SIG-M5 treated with dmso at 0.1 percent for 504 hours (cell line): ENCODE measurements at regions not wholly inside any gene's neighbourhood (a gene's known extent, or its start where the extent isn't known, plus 50 kb on each side); places are given as distances from the start of the nearest gene placed in this dataset.
"Not testable (repeated sequence)": the region's sequence is repeated elsewhere in the genome, so short reads cannot be mapped to it uniquely, and the experiment has no call there.

Source experiments
- DNase-seq: peaks from one replicate; lab custom pipeline; 2025; ENCODE audit not compliant: unreplicated experiment; lab: John Stamatoyannopoulos, UW

DNA sequence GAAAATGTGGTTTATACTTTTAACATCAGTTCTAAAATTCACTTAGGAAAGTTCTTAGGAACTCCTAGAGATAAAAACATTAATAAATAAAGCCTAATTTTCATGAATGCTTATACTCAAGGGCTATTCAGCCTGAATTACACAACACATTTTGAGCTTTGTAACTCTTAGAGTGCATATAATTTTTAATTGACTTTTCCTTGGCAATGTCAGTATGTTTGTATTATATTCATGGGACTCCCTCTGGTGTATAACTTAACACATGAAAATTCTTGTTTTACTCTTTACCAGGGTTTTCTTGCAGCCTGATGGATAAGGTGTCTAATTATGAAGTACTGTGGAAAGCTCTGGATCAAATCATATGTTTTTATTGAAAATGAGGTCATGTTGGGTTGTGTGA, 150.6 kb upstream of the HMGA2 start:
- DNase-seq: no peak

DNA sequence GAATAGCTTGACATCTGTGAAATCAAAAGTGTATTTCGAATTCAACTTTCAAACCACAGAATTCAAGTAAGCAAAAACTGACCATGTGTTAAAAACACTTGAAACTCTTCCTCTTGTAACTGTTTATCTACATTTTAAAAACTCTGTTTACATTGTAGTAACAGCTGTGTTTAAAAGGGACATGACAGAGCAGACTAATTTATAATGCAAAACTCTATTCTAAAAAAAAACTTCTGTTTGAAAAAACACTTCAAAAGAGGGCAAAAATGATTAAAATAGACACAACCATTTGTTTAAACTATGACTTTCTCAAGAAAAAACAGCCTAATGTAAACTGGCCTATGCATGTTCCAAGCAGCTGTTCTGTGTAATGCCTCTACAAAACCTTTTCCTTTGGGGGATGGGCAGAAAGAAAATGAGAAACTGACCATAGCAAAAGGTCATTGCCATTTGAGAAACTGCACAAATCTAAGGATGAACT, 149.1 kb upstream of the HMGA2 start:
- no peak for DNase-seq

DNA sequence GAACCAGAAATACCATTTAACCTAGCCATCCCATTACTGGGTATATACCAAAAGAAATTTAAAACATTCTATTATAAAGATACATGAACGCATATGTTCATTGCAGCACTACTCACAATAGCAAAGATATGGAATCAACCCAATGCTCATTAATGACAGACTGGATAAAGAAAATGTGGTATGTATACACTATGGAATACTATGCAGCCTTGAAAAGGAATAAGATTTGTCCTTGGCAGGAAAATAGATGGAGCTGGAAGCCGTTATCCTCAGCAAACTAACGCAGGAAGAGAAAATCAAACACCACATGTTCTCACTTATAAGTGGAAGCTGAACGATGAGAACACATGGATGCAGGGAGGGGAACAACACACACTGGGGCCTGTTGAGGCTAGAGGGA, 146.1 kb upstream of the HMGA2 start:
- not testable (repeated sequence) for DNase-seq

DNA sequence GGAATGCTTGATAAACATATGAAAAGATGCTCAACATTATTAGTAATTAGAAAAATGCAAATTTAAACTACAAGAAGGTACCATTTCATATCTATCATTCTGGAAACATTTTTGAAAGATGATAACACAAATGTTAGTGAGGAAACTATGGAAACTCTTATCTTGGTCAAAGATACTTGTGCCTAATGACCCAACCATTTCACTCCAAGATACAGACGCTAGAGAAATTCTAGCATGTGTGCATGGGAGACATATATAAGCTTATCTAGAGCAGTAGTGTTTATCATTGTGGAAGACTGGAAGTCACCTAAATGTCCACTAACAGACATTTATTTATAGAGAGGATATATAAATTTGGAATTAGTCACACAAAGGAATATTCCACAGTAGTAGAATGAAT, 143.1 kb upstream of the HMGA2 start:
- DNase-seq: no peak

DNA sequence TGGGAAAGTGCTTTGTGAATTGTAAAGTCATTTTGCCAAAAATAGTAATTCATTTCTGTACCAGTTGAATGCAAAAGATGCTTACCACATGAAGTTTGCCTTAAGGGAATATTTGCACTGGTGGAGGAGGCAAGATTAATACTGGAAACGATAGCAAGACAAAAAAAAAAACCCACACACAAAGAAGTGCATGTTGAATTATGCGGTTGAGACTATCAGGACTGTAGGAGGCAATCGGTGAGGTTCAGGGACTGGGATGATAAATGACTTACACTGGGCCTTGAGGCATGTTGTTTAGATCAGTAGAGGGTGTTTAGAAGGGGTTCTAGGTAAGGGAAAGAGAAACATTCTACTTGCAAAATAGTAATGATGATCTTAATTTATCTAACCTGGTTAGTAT, 142.2 kb upstream of the HMGA2 start:
- DNase-seq: no peak

DNA sequence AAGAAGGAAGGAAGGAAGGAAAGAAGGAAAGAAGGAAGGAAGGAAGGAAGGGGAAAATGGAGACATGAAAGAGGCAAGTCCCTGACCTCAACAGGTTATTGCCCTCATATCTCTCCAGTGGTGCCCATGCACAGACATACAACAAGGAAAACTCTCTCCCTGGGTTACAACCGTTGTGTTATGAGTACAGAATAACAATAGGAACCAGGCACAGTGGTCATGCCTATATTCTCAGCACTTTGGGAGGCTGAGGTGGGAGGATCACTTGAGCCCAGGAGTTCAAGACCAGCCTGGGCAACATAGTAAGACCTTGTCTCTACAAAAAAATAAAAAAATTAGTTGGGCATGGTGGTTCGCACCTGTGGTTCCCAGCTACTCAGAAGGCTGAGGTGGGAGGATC, 139.4 kb upstream of the HMGA2 start:
- DNase-seq: no peak

DNA sequence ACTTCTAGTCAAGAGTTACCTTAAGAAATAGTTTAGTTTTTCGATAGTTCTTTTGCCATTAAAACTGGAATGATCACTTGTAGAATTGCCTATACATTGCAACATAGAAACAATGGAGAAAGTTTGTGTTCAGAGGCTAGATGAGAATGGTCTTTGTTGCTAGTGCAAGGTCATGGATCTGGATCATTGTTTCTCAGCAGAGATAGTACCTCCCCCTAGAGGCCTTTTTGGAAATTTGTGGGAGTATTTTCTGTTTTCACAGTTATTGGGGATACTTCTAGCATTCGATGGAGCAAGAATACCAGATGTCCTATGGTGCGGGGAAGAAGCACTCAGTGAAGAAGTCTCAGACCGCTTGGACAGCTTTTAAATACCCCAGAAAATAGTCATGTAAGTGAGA, 138.8 kb upstream of the HMGA2 start:
- DNase-seq: peak; percentile 6

DNA sequence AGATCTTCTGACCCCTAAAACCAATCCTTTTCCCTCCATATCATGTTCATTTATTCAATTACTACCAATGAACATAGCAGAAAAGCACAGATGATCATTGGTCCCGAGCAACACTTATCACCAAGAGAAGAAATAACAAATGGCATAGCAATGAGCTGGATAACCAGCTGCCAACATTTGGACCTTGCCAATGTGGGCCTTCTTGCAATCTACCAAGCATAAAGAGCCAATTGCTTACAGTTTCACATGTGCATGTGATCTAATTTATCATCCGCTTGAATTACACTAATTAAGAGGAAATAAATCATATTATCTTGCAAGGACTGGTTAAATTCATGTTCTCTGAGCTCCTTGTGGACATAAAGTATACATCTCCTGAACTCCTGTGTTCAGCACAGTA, 134.8 kb upstream of the HMGA2 start:
- DNase-seq: no peak

DNA sequence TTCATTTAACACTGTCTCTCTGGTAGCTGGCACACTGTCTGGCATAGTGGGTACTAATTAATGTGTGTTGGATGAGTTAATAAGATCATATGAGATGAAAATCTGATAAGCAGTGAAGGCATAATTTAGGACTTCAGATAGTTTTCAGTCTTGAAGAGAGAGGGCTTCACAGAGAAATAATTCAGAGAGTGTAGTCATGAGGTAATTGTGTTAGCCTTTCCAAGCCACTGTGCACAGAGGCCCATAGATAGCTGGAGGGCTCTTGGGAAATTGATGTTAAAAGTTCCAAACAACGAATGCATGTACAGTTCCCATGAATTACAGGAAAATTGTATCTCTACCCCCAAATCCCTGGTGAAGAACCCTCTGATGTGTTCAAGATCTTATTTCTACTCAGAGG, 133.8 kb upstream of the HMGA2 start:
- no peak for DNase-seq

DNA sequence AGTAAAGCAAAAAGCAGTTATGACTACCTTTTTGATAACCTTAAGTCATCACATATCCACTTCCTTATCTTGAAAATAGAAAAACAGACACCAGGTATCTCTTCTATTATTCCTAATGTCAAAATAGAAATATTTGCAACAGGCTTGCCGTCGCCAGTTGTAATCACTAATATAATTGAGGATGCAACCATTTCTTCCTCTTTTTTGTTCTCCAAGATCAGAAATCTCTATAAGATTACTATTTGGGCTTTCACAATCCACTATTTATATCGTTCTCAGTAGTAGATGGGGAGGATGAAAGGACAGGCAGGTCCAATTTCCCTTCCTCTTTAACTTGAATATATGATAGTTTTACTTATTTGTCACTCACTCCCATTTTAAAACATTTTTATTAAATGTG, 130.2 kb upstream of the HMGA2 start:
- peak; percentile 47 for DNase-seq

DNA sequence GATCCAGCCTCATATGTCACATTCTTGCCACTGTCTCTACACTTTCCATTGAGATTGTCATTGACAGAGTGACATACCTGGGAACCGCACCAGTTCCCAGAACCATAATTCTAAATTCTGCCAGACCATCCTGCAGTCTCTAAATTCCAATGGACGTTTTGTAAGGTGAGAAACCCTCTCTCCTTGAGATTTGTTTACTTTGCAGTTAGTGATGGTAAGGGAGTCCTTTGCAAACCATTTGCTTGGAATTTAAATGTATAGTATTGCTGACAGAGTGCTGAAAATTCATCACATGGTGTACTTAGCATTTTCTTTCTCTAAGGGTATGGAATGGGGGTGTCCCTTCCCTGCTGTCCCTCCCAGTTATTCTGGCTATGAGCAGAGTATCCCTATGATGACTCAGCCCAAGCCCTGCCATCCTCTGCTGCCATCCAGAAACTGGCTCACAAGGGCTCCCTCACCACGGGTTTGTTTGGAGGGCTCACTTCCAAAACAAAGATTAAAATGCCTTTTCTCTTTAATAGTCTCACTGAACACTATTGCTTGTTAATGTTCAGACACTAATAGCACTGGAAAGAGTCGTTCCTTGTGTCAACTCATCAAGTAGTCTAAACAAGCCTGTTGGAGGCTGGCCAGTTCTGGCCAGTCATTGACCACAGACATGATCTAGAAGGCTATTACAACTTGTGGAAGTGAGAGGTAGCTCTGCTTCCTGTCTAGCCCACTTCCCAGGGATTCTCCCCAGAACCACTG, 129.0 kb upstream of the HMGA2 start:
- DNase-seq: no peak

DNA sequence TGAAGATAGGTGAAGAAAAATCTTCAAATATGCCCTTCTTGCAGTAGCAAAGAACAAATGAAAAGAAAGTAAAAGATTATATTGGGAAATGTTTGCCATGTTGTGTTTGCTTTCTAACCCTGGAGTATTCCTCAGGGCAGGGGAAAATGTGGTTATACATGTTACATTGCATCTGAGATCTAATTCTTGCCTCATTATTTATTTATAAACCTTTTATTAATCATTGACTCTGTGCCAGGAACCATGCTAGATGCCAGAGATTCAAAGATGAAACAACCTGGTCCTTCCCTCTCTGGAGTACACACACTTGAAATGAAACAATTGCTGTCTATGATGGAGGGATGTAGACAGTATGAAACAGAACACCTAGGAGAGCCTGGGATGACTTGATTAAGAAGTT, 128.1 kb upstream of the HMGA2 start:
- DNase-seq: no peak

DNA sequence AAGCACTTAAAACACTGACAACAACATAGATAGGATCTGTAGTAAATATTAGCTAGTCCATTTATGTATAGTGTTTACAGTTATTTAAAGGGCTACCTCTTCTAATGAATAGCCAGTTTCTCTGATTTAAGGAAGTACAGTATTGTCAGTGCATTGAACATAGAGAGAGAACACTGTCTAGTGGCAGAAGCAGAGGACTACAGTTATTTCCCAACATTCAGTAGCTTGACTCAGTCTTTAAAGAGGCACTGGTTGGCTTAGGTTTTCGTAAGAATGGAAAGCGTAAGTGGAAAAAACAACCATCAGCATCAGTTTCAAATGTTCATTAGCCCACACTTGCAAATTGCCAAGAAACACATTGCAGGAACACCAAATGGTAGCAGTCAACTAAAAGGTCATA, 125.0 kb upstream of the HMGA2 start:
- peak; percentile 78 for DNase-seq

DNA sequence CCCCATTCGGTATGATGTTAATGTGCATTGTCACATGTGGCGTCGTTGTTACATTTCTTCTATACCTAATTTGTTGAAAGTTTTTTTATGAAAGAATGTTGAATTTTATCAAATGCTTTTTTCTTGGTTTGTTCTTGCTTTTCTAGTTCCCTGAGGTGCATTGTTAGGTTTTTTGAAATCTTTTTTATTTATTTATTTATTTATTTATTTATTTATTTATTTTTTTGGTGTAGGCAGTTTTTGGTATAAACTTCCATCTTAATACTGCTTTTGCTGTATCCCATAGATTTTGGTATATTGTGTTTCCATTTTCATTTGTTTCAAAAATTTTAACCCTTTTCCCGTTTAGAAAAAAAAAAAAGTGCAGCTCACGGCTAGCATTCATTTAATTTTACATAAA, 121.1 kb upstream of the HMGA2 start:
- DNase-seq: no peak

DNA sequence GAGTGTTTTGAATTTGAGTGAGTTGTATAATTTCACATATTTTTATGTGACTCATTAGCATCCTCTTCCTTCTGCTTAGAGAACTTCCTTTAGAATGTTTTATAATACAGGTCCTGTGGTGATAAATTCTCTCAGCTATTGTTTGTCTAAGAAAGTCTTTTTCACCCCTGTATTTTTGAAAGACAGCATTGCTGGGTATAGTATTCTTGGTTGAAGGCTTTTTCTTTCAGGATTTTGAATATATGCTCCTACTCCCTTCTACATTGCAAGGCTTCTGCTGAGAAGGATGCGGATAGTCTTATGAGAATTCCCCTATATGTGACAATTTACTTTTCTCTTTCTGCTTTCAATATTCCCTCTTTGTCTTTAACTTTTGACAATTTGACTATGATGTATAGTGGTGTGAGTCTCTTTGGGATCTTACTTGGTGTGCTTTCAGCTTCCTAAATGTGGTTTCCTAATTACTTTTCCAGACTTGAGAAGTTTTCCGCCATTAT, 118.9 kb upstream of the HMGA2 start:
- DNase-seq: no peak

DNA sequence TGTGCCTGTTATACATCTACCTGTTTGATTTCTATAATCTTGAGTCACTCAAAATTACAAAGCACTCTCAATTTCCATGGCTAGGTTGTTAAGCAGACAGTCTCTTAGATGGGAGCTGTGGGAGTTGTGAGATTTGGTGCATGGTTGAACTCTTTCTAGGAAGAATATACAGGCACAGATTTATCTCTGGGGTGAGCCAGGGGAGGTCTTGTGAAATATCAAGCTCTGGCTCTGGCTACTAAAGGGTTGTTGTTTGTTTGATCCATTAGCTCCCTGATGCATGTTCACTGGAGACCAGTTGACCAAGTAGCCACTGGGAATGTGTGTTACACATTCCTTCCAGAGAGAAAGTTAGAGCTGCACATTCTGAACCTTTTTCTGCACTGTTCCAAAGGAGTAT, 117.2 kb upstream of the HMGA2 start:
- DNase-seq: no peak

DNA sequence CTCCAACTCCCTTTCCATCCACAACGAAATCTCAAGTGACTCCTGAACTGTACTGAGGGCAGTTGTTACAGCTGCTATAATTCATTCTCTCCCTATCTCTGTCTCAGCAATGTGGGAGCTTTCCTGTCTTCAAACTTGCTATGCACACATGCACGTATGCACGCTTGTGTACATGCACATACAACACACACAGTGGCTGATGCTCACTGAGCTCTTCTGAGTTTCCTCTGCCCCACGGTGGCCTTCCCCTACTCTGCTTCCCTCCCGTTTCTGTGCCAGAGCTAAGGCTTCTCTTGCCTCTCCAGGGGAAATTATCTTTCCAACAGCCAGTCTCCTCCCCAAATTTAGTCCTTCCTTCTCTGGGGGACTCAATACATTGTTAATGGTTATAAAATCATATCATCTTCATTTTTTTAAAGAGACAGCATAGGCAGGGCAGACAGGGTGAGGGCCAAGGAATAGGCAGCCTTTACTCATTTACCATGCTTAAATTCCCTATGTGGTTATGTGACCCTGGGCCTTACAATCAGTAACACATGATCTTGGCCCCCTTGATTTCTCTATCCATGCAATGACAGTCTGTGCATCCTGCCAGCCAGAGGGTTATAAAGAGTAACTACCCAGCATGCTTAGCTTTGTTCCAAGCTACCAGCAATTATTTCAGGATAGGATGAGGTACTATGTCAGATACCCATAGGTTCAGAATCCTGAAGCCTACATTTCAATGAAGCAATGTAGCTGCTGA, 111.9 kb upstream of the HMGA2 start:
- no peak for DNase-seq

DNA sequence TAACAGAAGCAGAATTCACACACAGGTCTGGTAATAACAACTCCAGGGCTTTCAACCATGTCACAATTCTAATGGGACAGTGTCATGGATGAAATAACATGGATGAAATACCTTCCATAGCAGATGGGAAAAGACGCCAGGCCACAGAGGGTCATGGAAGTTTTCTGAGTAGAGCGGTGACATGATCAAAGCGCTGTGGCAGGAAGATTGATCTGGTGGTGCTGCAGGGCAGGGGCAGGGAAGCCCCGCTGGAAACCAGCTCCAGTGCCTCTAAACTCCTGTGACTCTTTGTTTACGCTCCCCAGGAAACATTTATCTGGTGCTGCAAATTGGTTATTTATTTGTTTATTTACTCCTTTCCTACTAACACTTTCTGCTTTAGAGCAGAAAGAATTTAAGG, 108.3 kb upstream of the HMGA2 start:
- DNase-seq: no peak

DNA sequence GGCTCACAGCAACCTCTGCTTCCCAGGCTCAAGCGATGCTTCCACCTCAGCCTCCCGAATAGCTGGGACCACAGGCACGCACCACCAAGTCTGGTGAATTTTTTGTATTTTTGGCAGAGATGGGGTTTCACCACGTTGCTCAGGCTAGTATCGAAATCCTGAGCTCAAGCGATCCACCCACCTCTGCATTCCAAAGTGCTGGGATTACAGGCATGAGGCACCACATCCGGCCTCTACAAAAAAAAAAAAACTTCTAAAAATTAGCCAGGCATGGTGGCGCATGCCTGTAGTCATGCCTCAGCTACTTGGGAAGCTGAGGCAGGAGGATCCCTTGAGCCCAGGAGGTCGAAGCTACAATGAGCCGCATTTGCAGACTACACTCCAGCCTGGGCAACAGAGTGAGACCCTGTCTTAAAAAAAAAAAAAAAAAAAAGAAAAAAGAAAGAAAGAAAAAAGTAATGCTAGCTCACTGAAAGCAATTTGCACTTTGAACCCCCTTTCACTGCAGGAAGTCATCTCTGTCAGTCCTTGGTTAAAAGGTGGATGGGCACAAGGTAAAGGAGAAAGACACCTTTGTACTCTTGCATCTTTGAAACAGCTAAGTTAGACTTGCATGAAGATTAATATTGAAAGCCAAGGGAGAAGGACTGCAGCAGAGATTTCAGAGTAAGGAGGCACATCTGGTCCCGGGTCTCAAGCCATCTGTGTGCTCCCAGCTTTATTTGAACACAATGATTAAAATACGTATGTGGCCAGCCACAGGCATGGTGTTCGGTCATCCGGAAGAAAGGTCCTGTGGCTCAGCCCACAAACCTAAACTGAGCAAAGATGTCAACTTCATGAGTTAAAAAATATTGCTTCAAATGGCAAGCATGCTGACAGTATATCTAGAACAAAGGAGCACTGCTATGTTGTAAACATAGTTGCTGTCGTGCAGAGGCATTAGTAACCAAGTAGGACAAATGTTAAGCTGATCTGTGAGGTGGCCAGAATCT, 103.8 kb upstream of the HMGA2 start:
- DNase-seq: no peak

DNA sequence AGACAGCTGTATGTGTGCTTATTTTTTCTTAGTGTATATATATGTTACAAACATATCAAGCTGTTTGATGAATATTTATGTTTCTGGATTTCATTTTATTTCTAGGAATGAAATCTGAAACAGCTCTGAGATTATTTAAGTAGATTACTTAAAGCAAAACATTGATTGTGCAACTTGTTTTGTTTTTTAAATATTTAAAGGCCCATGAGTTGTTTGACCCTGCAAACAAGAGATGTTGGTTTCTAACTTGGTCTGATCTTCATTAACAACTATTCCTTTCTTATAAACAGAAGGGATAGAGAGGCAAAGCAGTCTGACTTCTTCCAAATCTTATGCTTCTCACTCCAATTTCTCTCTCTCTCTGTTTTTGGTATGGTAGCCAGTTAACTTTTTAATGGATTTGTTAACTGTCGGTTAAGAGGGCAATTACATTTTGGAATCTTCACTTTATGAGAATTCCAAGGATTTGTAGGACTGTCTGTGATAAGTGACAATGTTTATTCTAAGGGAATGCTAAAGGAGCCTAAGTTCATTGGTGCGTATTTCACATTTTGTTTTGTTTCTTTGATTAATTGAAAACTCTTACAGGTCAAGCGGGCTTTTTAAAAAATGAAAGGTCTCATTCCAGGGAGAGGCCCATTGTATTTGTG, 102.6 kb upstream of the HMGA2 start:
- no peak for DNase-seq

DNA sequence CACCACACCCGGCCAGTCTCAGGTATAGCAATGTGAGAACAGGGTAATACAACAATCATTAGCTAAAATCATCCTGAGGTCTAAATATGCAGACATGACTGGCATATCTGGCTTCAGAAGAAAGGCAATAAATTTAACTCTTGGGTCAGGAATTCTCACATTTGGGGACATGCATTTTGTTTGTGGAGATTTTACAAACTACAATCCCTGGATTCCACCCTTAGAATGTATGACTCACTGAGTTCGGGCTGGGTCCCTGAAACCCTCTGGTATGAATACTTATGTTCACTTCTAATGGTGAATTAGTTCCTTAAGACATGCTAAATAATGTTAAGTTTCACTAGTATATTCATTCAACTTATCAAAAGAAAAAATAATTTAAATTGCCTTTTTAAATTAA, 98.9 kb upstream of the HMGA2 start:
- DNase-seq: no peak
